K562 (cell line): ENCODE measurements at regions not wholly inside any gene's neighbourhood (a gene's known extent, or its start where the extent isn't known, plus 50 kb on each side); places are given as distances from the start of the nearest gene placed in this dataset.
A peak's percentile ranks its signal among the peaks of the same experiment; 100 is the strongest.

Experiments
- ATAC-seq: fragments of 200-7000 bp; cut with Tn5 transposase; 3 replicates; pipeline ENCODE4 v1.9.1; 2020; ENCODE audit warnings: moderate library complexity
- BruUV-seq: library from RNA; stranded (reverse); fragments of 400-500 nt; replicated peaks from 2 replicates; lab custom pipeline; 2021; lab: Mats Ljungman, UMichigan
- CTCF ChIA-PET: fragments of 300-600 bp; formaldehyde crosslinking; extraction: SDS; loops from one replicate; lab custom pipeline; 2021; ENCODE audit warnings: low intra/inter-chr PET ratio; lab: Yijun Ruan, JAX
- POLR2A ChIA-PET: fragments of 300-600, 350-650 bp; sonication (Branson Sonifier 250); formaldehyde crosslinking; extraction: SDS; loops from one replicate; lab custom pipeline; 2021; ENCODE audit warnings: antibody characterized with exemption, inconsistent platforms; lab: Yijun Ruan, JAX
- DNase-seq, 4 experiments: peaks; one replicate each; pipeline versions ENCODE4 v3.0.0 to v3.0.0-alpha.2; 2011 to 2018; ENCODE audit warnings: low spot score in 3 of 4, mixed read lengths in 3 of 4; ENCODE audit errors: extremely low read depth in 1 of 4
- FAIRE-seq: peaks from 2 replicates; lab custom pipeline; 2011; peaks lifted over from hg19 to GRCh38; lab: Jason Lieb, UNC
- H2AFZ ChIP-seq: 2 replicates; pipeline ENCODE4 v1.6.0; 2011; ENCODE audit warnings: low read depth, low read length, control low read depth, inconsistent platforms
- H3K27ac ChIP-seq: fragments of 200-600 bp; 3 replicates; pipeline ENCODE4 v1.8.0; 2011; ENCODE audit warnings: low read depth, mild to moderate bottlenecking, control low read depth, inconsistent platforms, low read length, moderate library complexity, mixed read lengths; ENCODE audit errors: extremely low read depth
- H3K27me3 ChIP-seq, 2 experiments: fragments of 300-600 bp in 1 of 2; 2 replicates in 1 of 2; 3 replicates in 1 of 2; pipeline versions ENCODE4 v1.6.0 to v1.8.0; 2011; ENCODE audit warnings: inconsistent platforms in 2 of 2, low read length in 2 of 2, mild to moderate bottlenecking in 1 of 2, mixed read lengths in 1 of 2, moderate library complexity in 1 of 2; ENCODE audit not compliant: control insufficient read depth in 2 of 2, insufficient read depth in 2 of 2
- H3K36me3 ChIP-seq: fragments of 300-600 bp; 3 replicates; pipeline ENCODE4 v1.8.0; 2011; ENCODE audit warnings: mild to moderate bottlenecking, low read length, inconsistent platforms; ENCODE audit not compliant: control insufficient read depth, insufficient read depth
- H3K4me1 ChIP-seq, 2 experiments: fragments of 200-600 bp in 1 of 2; replicated peaks in 1 of 2; 2 replicates in 1 of 2; 3 replicates in 1 of 2; pipeline versions ENCODE4 v1.5.1 to v1.8.0; 2011; ENCODE audit warnings: inconsistent platforms in 2 of 2, low read length in 2 of 2, mild to moderate bottlenecking in 1 of 2, mixed read lengths in 1 of 2, moderate library complexity in 1 of 2; ENCODE audit not compliant: control insufficient read depth in 2 of 2, insufficient read depth in 2 of 2
- H3K4me2 ChIP-seq: 2 replicates; pipeline ENCODE4 v1.6.1; 2011; ENCODE audit warnings: low read length, control low read depth, inconsistent platforms, mixed read lengths; ENCODE audit not compliant: insufficient read depth
- H3K4me3 ChIP-seq: fragments of 200-600 bp; sonication (generic), shearing (Covaris generic); 2 replicates; pipeline ENCODE4 v1.5.1; 2016; ENCODE audit warnings: control low read depth, inconsistent platforms
- H3K79me2 ChIP-seq: fragments of 200-600 bp; 3 replicates; pipeline ENCODE4 v1.8.0; 2011; ENCODE audit warnings: low read length, inconsistent platforms; ENCODE audit not compliant: control insufficient read depth, insufficient read depth
- H3K9ac ChIP-seq, 2 experiments: 2 replicates each; pipeline versions ENCODE4 v1.6.0 to v1.6.1; 2011; ENCODE audit warnings: low read depth in 2 of 2, low read length in 2 of 2, control low read depth in 1 of 2, inconsistent platforms in 1 of 2, mild to moderate bottlenecking in 1 of 2, mixed read lengths in 1 of 2; ENCODE audit not compliant: insufficient read depth in 1 of 2
- H3K9me1 ChIP-seq: one replicate; pipeline ENCODE4 v1.6.0; 2011; ENCODE audit warnings: inconsistent platforms, mild to moderate bottlenecking, low read length, moderate library complexity; ENCODE audit not compliant: control insufficient read depth, insufficient read depth
- H3K9me3 ChIP-seq: replicated peaks from 2 replicates; pipeline ENCODE4 v1.5.1; 2011; ENCODE audit warnings: low read depth, low read length, inconsistent platforms; ENCODE audit not compliant: control insufficient read depth, insufficient read depth
- H4K20me1 ChIP-seq: replicated peaks from 2 replicates; pipeline ENCODE4 v1.6.1; 2011; ENCODE audit warnings: low read length, inconsistent platforms, mixed read lengths; ENCODE audit not compliant: control insufficient read depth, insufficient read depth
- ARHGAP35 ChIP-seq: fragments of 450-650 bp; IDR thresholded peaks from 2 replicates; pipeline ENCODE4 v1.6.1; 2018; ENCODE audit not compliant: partially characterized antibody
- CHD2 ChIP-seq: IDR thresholded peaks from 2 replicates; pipeline ENCODE4 v1.6.1; 2011; ENCODE audit warnings: low read depth, low read length
- JUN ChIP-seq, 2 experiments: sonication (generic) in 1 of 2; formaldehyde crosslinking in 1 of 2; IDR thresholded peaks; 2 replicates each; pipeline versions ENCODE4 v1.6.1 to v1.8.0; 2012 to 2022; ENCODE audit warnings: borderline replicate concordance in 2 of 2, mild to moderate bottlenecking in 2 of 2, improper control_type of control experiment in 1 of 2, low read depth in 1 of 2, low read length in 1 of 2, missing genetic modification reagents in 1 of 2
- MECOM ChIP-seq: fragments of 250-450 bp; sonication (Bioruptor Pico); IDR thresholded peaks from 2 replicates; pipeline ENCODE4 v1.8.0; 2022; ENCODE audit warnings: inconsistent platforms
- PCBP2 ChIP-seq: fragments of 200-400 bp; formaldehyde crosslinking; IDR thresholded peaks from 2 replicates; pipeline ENCODE4 v1.6.1; 2018; ENCODE audit warnings: low read length, low read depth, mild to moderate bottlenecking, moderate library complexity; ENCODE audit not compliant: poor library complexity, severe bottlenecking
- SMAD1 ChIP-seq: fragments of 150-350 bp; IDR thresholded peaks from 2 replicates; pipeline ENCODE4 v1.6.1; 2014; ENCODE audit warnings: low read length, low read depth; ENCODE audit not compliant: partially characterized antibody
- TAF9B ChIP-seq: fragments of 450-650 bp; IDR thresholded peaks from 2 replicates; pipeline ENCODE4 v1.6.1; 2018; ENCODE audit warnings: mild to moderate bottlenecking; ENCODE audit not compliant: partially characterized antibody
- ZBTB26 ChIP-seq: fragments of 450-650 bp; formaldehyde crosslinking; IDR thresholded peaks from 2 replicates; pipeline ENCODE4 v1.4.0; 2022; ENCODE audit warnings: missing genetic modification characterization
- ZFP36 ChIP-seq: fragments of 150-350 bp; IDR thresholded peaks from 2 replicates; pipeline ENCODE4 v1.6.1; 2018; ENCODE audit warnings: low read length, low read depth; ENCODE audit not compliant: partially characterized antibody
- ZNF282 ChIP-seq: sonication (generic); formaldehyde crosslinking; IDR thresholded peaks from 2 replicates; pipeline ENCODE4 v1.8.1; 2023; ENCODE audit warnings: missing genetic modification reagents
- ZNF76 ChIP-seq: fragments of 250-450 bp; sonication (Bioruptor Pico); IDR thresholded peaks from 2 replicates; pipeline ENCODE4 v1.4.0; 2020; ENCODE audit warnings: mild to moderate bottlenecking, moderate library complexity, borderline replicate concordance
- WGBS: fragments of 100-300 bp; shearing (Covaris generic); methylation state at CpG from one replicate; pipeline ENCODE4 v1.1.6; 2016; ENCODE audit warnings: low coverage, mixed read lengths; ENCODE audit not compliant: insufficient coverage; ENCODE audit errors: missing lambda C conversion rate; 5-methylcytosine and 5-hydroxymethylcytosine counted together
- in situ Hi-C: fragments of 300-500 bp; cut with MboI; formaldehyde crosslinking; loops from 4 replicates; pipeline ENCODE4 v1.15.0; 2018; ENCODE audit warnings: inconsistent platforms, mixed read lengths
- intact Hi-C: fragments of 100-400 bp; cut with micrococcal nuclease; formaldehyde crosslinking; loops from 2 replicates; pipeline ENCODE4 v1.14.2; 2022
- TF ChIP-seq, protein P1 (sequence below): fragments of 450-650 bp; formaldehyde crosslinking; conservative IDR thresholded peaks from 2 replicates; pipeline ENCODE4 v1.4.0; 2022; ENCODE audit warnings: mild to moderate bottlenecking, missing genetic modification characterization
- TF ChIP-seq, protein P2 (sequence below), 2 experiments: fragments of 450-650 bp in 1 of 2; sonication (generic) in 1 of 2; formaldehyde crosslinking in 1 of 2; IDR thresholded peaks in 1 of 2; conservative IDR thresholded peaks in 1 of 2; 2 replicates each; pipeline versions ENCODE4 v1.6.1 to v1.8.1; 2016 to 2023; ENCODE audit warnings: mild to moderate bottlenecking in 2 of 2, moderate library complexity in 2 of 2, inconsistent platforms in 1 of 2, missing genetic modification reagents in 1 of 2

- 0 out of 2 replicates have a peak, but pooled peaks have one; percentile 22 for TF ChIP-seq ZBTB26 (CRISPR knock-in tag)
- TF ChIP-seq, all 486 proteins: peak for 39
Measured at GRCh38 chr2:217106650-217107014, 246.8 kb upstream of the TNP1 start (continued).

DNA sequence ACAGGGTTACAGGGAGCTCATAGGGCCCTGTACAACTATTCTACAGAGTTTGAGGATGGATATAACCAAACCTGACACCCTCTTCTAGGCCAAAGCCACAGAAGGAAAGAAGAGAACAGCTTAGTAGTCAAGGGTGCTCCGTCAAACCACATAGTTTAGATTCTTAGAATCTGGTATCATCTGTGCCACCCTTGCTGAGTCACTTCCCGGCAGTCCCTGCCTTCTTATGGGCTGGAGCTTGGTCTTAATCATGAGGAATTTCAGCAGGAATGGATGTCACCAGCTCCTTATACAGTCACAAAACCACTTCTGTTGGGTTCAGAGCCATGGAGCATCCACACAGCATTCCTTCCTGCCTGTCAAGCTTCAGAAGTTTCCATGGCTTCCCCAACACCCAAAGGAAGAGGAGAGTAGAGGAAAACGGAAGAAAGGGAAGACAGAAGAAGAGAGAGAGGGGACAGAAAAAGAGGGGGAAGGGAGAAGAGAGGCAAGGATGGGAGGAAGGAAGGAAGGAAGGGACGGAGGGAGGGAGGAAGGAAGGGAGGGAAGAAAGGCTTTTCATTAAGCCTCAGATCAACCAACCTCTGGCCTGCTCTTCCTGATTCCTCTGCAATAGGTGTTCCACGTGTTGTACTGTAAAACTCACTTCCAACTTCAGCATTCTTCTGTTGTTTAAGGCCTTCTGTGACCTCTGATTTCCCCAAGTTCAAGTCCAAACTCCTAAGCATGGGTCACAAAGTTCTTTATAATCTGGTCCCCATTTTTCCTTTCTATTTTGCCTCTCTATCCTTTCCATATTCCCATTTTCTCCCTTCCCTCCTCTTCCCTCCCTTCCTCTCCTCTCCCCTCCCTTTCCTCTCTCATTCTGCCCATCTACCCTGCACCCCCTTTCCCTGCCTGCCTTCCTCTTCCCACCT is 246.1 kb upstream of the TNP1 start:
- peak; percentile 15 to 73 (median 34) for DNase-seq
- H3K36me3 ChIP-seq, result no peaks in the 10 kb centered on the region
- no peaks in the 10 kb centered on the region for H3K9me3 ChIP-seq
- no TSS peak for BruUV-seq
- ChIA-PET CTCF (no interaction called here), POLR2A (interaction anchor here (0.6 to 0.8 kb wide), 3 partner anchors 18 to 215 kb away, joined by 3 read pairs; no protein-coding TSS in a partner anchor)
- in situ Hi-C loops, result loop anchor here (10.0 kb wide), 1 partner anchor 321 kb away; no protein-coding TSS in a partner anchor
- H3K27me3 ChIP-seq, result no peaks in the 10 kb centered on the region
- ATAC-seq, result peak; percentile 31
- peak overlapping the region; percentile 52 for H3K4me2 ChIP-seq
- 7% methylated on average over 3 of the region's 5 CpGs for WGBS
- H2AFZ ChIP-seq, result peak overlapping the region; percentile 84
- intact Hi-C loops, result loop anchor here (5.0 kb wide), 2 partner anchors 44 to 46 kb away; no protein-coding TSS in a partner anchor
- H4K20me1 ChIP-seq, result no peaks in the 10 kb centered on the region
- peak; percentile 92 for FAIRE-seq
- H3K9me1 ChIP-seq, result no peaks in the 10 kb centered on the region
- H3K27ac ChIP-seq, result peak overlapping the region; percentile 83
- no peak overlapping the region for H3K4me3 ChIP-seq
- H3K79me2 ChIP-seq, result no peaks in the 10 kb centered on the region
- H3K9ac ChIP-seq, result peak overlapping the region in 1 of 2 experiments; percentile 37; a peak in 2 of 4 replicates
- peaks cover 21 to 60% of the 10 kb centered on the region in 2 experiments for H3K4me1 ChIP-seq
- TF ChIP-seq CHD2, result no peak
- TF ChIP-seq ZFP36, result no peak
- no peak for TF ChIP-seq MECOM (CRISPR knock-in tag)
- peak; percentile 35 for TF ChIP-seq TAF9B
- 0 out of 2 replicates have a peak, but pooled peaks have one; percentile 40 for TF ChIP-seq ZNF76
- peak; percentile 30 for TF ChIP-seq PCBP2
- no peak for TF ChIP-seq ZNF282 (CRISPR knock-in tag)
- TF ChIP-seq SMAD1, result no peak
- TF ChIP-seq, protein P1, sequence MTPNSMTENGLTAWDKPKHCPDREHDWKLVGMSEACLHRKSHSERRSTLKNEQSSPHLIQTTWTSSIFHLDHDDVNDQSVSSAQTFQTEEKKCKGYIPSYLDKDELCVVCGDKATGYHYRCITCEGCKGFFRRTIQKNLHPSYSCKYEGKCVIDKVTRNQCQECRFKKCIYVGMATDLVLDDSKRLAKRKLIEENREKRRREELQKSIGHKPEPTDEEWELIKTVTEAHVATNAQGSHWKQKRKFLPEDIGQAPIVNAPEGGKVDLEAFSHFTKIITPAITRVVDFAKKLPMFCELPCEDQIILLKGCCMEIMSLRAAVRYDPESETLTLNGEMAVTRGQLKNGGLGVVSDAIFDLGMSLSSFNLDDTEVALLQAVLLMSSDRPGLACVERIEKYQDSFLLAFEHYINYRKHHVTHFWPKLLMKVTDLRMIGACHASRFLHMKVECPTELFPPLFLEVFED (CRISPR knock-in tag), result peak; percentile 83
- 0 out of 2 replicates have a peak, but pooled peaks have one; percentile 13 for TF ChIP-seq JUN (IDR thresholded peaks at IDR 0.05; ENCODE audit: borderline replicate concordance, low read depth, low read length)
- no peak for TF ChIP-seq JUN (CRISPR knock-in tag; IDR thresholded peaks at IDR 0.05; ENCODE audit: borderline replicate concordance)
- TF ChIP-seq, protein P2, sequence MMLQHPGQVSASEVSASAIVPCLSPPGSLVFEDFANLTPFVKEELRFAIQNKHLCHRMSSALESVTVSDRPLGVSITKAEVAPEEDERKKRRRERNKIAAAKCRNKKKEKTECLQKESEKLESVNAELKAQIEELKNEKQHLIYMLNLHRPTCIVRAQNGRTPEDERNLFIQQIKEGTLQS (IDR thresholded peaks at IDR 0.05), result peak; percentile 53; the same call in 1 of the 2 replicates
- TF ChIP-seq, protein P2 (CRISPR knock-in tag; conservative IDR thresholded peaks at IDR 0.05), result no peak
- peak; percentile 67 for TF ChIP-seq ARHGAP35
